HepG2 (cell line): ENCODE measurements at regions not wholly inside any gene's neighbourhood (a gene's known extent, or its start where the extent isn't known, plus 50 kb on each side); places are given as distances from the start of the nearest gene placed in this dataset.

Experiments
- ATAC-seq: fragments of 200-7000 bp; cut with Tn5 transposase; 3 replicates; pipeline ENCODE4 v1.9.1; 2020; ENCODE audit warnings: mild to moderate bottlenecking, moderate library complexity
- BruUV-seq: library from RNA; stranded (reverse); fragments of 400-500 nt; replicated peaks from 2 replicates; lab custom pipeline; 2021; lab: Mats Ljungman, UMichigan
- CTCF ChIA-PET: fragments of 300-600 bp; formaldehyde crosslinking; extraction: SDS; loops from one replicate; lab custom pipeline; 2021; ENCODE audit warnings: low total read pairs, inconsistent platforms, low intra/inter-chr PET ratio; lab: Yijun Ruan, JAX
- POLR2A ChIA-PET: fragments of 350-600 bp; sonication (Branson Sonifier 250); formaldehyde crosslinking; loops from one replicate; lab custom pipeline; 2020; ENCODE audit warnings: antibody characterized with exemption, inconsistent platforms; lab: Yijun Ruan, JAX
- DNase-seq: peaks from one replicate; pipeline ENCODE4 v3.0.0-alpha.2; 2015; ENCODE audit warnings: low spot score
- FAIRE-seq: peaks from 3 replicates; lab custom pipeline; 2011; peaks lifted over from hg19 to GRCh38; lab: Jason Lieb, UNC
- H2AFZ ChIP-seq: one replicate; pipeline ENCODE4 v1.6.1; 2011; ENCODE audit warnings: low read length, inconsistent platforms
- H3K27ac ChIP-seq: fragments of 300-600 bp; 3 replicates; pipeline ENCODE4 v1.8.0; 2011; ENCODE audit warnings: mixed run types, mild to moderate bottlenecking, mixed read lengths, low read length, inconsistent platforms; ENCODE audit not compliant: insufficient read depth; ENCODE audit errors: extremely low read length
- H3K27me3 ChIP-seq, 2 experiments: fragments of 200-600 bp in 1 of 2; 2 replicates in 1 of 2; 3 replicates in 1 of 2; pipeline versions ENCODE4 v1.6.0 to v1.8.0; 2011; ENCODE audit warnings: low read length in 2 of 2, mild to moderate bottlenecking in 2 of 2, moderate library complexity in 2 of 2, inconsistent platforms in 1 of 2; ENCODE audit not compliant: insufficient read depth in 2 of 2, control insufficient read depth in 1 of 2
- H3K36me3 ChIP-seq, 2 experiments: fragments of 200-600 bp in 1 of 2; replicated peaks in 1 of 2; 2 replicates in 1 of 2; 3 replicates in 1 of 2; pipeline versions ENCODE4 v1.5.1 to v1.8.0; 2011; ENCODE audit warnings: low read length in 2 of 2, inconsistent platforms in 1 of 2; ENCODE audit not compliant: insufficient read depth in 2 of 2, control insufficient read depth in 1 of 2
- H3K4me1 ChIP-seq: 2 replicates; pipeline ENCODE4 v1.5.1; 2012; ENCODE audit warnings: low read length, inconsistent platforms; ENCODE audit not compliant: insufficient read depth
- H3K4me2 ChIP-seq: 2 replicates; pipeline ENCODE4 v1.6.0; 2011; ENCODE audit warnings: low read depth, low read length, inconsistent platforms
- H3K4me3 ChIP-seq, 3 experiments: fragments of 200-600 bp in 1 of 3; sonication (generic), shearing (Covaris generic) in 1 of 3; replicated peaks in 1 of 3; 2 replicates each; pipeline ENCODE4 v1.5.1; 2011 to 2016; ENCODE audit warnings: low read length in 3 of 3, inconsistent platforms in 2 of 3, low read depth in 2 of 3, mild to moderate bottlenecking in 2 of 3, control low read depth in 1 of 3, mixed read lengths in 1 of 3; ENCODE audit not compliant: insufficient read depth in 1 of 3
- H3K79me2 ChIP-seq: one replicate; pipeline ENCODE4 v1.6.1; 2011; ENCODE audit warnings: low read length, inconsistent platforms; ENCODE audit not compliant: insufficient read depth
- H3K9ac ChIP-seq: 2 replicates; pipeline ENCODE4 v1.6.0; 2011; ENCODE audit warnings: mild to moderate bottlenecking, low read depth, low read length, inconsistent platforms; ENCODE audit not compliant: insufficient read depth
- H3K9me3 ChIP-seq: 2 replicates; pipeline ENCODE4 v1.5.1; 2012; ENCODE audit warnings: mild to moderate bottlenecking, low read length
- H4K20me1 ChIP-seq: 2 replicates; pipeline ENCODE4 v1.6.0; 2011; ENCODE audit warnings: inconsistent platforms, mild to moderate bottlenecking, low read length, moderate library complexity; ENCODE audit not compliant: insufficient read depth
- HOXA9 ChIP-seq: sonication (generic); formaldehyde crosslinking; IDR thresholded peaks from 2 replicates; pipeline ENCODE4 v1.8.1; 2022; ENCODE audit warnings: missing genetic modification reagents, mild to moderate bottlenecking, moderate library complexity, borderline replicate concordance
- JUNB ChIP-seq: sonication (generic); formaldehyde crosslinking; IDR thresholded peaks from 2 replicates; pipeline ENCODE4 v1.8.0; 2022; ENCODE audit warnings: missing genetic modification reagents, mild to moderate bottlenecking, borderline replicate concordance
- THAP7 ChIP-seq: sonication (generic); formaldehyde crosslinking; IDR thresholded peaks from 2 replicates; pipeline ENCODE4 v1.8.1; 2023; ENCODE audit warnings: mild to moderate bottlenecking, missing genetic modification reagents
- TMF1 ChIP-seq: sonication (generic); formaldehyde crosslinking; IDR thresholded peaks from 2 replicates; pipeline ENCODE4 v1.8.1; 2022; ENCODE audit warnings: low read depth, missing genetic modification reagents
- ZNF24 ChIP-seq: fragments of 450-650 bp; IDR thresholded peaks from 2 replicates; pipeline ENCODE4 v1.6.1; 2017; ENCODE audit warnings: antibody characterized with exemption, mild to moderate bottlenecking
- ZNF550 ChIP-seq: sonication (generic); formaldehyde crosslinking; IDR thresholded peaks from 2 replicates; pipeline ENCODE4 v1.4.0; 2020; ENCODE audit warnings: mild to moderate bottlenecking, missing genetic modification reagents, borderline replicate concordance
- ZNF749 ChIP-seq: sonication (generic); formaldehyde crosslinking; IDR thresholded peaks from 2 replicates; pipeline ENCODE4 v1.8.0; 2022; ENCODE audit warnings: mild to moderate bottlenecking, missing genetic modification reagents, moderate library complexity, borderline replicate concordance
- ZNF841 ChIP-seq: sonication (generic); formaldehyde crosslinking; IDR thresholded peaks from 2 replicates; pipeline ENCODE4 v1.8.1; 2023; ENCODE audit warnings: missing genetic modification reagents, borderline replicate concordance
- ZNF883 ChIP-seq: sonication (generic); formaldehyde crosslinking; IDR thresholded peaks from 2 replicates; pipeline ENCODE4 v1.5.1; 2020; ENCODE audit warnings: mild to moderate bottlenecking, missing genetic modification reagents; ENCODE audit errors: not compliant biosample characterization
- WGBS: methylation state at CpG from one replicate; pipeline ENCODE4 v1.1.6; 2017; ENCODE audit warnings: low lambda C conversion rate; 5-methylcytosine and 5-hydroxymethylcytosine counted together
- in situ Hi-C: cut with HindIII; loops from 2 replicates; pipeline ENCODE4 v1.10.0; 2017; ENCODE audit warnings: low pct_unique_long_range_greater_than_20kb; ENCODE audit not compliant: extremely low pct_ligation_motif_present
- intact Hi-C: fragments of 100-400 bp; cut with micrococcal nuclease; formaldehyde crosslinking; loops from one replicate; pipeline ENCODE4 v1.10.0; 2022; ENCODE audit not compliant: unreplicated experiment
- TF ChIP-seq, protein P1 (sequence below): sonication (generic); formaldehyde crosslinking; IDR thresholded peaks from 2 replicates; pipeline ENCODE4 v1.5.0; 2020; ENCODE audit warnings: missing genetic modification reagents
- TF ChIP-seq, protein P2 (sequence below): sonication (generic); formaldehyde crosslinking; conservative IDR thresholded peaks from 2 replicates; pipeline ENCODE4 v1.8.0; 2022; ENCODE audit warnings: low read depth, missing genetic modification reagents
- TF ChIP-seq, protein P3 (sequence below): sonication (generic); formaldehyde crosslinking; IDR thresholded peaks from 2 replicates; pipeline ENCODE4 v1.5.0; 2020; ENCODE audit warnings: missing genetic modification reagents
- TF ChIP-seq, protein P4 (sequence below): sonication (generic); formaldehyde crosslinking; IDR thresholded peaks from 2 replicates; pipeline ENCODE4 v1.4.0; 2020; ENCODE audit warnings: missing genetic modification reagents, low read depth, mild to moderate bottlenecking, borderline replicate concordance
- TF ChIP-seq, protein P5 (sequence below): sonication (generic); formaldehyde crosslinking; IDR thresholded peaks from 2 replicates; pipeline ENCODE4 v1.5.1; 2020; ENCODE audit warnings: mild to moderate bottlenecking, moderate library complexity, missing genetic modification reagents

DNA sequence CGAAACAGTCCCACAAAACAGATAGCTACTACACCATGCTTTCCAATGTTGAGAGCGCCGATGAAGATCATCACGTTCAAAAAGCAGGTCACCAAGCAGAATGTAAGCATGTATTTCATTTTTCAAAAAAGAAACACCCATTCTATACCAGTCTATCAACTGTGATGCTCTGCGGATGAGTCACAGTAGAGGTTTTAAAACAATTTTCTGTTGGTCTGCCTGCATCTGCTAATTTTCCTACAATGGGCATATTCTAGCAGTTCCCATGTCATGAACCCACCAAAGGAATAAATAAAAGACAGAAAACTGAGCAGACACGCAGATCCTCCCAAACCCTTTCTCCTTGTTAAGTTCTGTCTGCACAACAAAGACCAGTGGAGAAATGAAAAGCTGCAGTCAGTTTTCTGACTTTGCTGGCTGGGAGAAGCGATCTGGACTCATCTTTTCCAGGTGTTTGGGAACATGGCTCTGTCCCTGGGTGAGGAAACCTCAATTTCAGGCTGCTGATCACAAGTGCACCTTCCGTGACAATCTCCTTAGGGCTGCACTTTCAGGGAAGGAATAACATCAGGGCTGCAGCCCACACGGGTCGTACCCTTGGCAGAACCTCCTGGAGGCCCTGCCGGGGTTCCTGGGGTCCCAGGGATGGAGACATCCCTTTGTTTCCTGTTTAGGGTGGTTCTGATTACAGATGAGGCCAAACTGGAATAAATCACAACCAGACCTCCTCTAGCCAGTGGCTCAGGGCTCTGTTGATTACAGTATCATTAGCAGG, 200.1 kb downstream of the BMP7 start (continued):
- TF ChIP-seq, protein P1, sequence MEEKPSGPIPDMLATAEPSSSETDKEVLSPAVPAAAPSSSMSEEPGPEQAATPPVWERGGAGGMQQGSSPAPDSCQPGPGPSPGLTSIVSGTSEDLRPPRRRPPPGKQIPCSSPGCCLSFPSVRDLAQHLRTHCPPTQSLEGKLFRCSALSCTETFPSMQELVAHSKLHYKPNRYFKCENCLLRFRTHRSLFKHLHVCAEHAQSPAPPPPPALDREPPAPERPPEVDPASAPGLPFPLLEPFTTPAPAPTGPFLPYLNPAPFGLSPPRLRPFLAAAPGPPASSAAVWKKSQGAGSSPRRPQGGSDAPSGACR (CRISPR knock-in tag): no peak
- no peak for TF ChIP-seq ZNF749
- TF ChIP-seq, protein P2, sequence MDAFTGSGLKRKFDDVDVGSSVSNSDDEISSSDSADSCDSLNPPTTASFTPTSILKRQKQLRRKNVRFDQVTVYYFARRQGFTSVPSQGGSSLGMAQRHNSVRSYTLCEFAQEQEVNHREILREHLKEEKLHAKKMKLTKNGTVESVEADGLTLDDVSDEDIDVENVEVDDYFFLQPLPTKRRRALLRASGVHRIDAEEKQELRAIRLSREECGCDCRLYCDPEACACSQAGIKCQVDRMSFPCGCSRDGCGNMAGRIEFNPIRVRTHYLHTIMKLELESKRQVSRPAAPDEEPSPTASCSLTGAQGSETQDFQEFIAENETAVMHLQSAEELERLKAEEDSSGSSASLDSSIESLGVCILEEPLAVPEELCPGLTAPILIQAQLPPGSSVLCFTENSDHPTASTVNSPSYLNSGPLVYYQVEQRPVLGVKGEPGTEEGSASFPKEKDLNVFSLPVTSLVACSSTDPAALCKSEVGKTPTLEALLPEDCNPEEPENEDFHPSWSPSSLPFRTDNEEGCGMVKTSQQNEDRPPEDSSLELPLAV (CRISPR knock-in tag): no peak
- TF ChIP-seq, all 625 proteins: peak for 0

DNA sequence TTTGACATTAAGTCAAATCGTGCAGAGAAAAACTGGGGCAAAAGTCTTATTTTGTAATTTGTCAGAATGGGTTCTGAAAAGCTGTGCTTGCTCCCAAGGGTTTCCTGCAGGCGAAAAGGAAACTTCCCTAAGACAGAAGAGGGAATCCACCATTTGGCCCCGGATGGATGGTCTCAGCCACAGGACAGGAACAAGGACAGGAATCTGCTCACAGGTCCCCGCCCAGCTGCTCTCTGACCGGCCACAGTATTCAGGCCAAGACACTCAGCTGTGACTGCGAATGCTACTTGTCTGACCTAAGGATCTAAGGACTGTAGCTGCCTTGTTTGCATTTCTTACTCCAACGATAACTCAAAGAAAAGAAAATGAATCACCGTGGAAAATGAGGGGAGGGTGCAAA, 197.0 kb downstream of the BMP7 start:
- intact Hi-C loops: no loop called here
- Histone ChIP-seq H4K20me1 (no peaks in the 10 kb centered on the region), H3K79me2 (no peaks in the 10 kb centered on the region), H3K27me3 (peaks cover 4 to 72% of the 10 kb centered on the region in 2 experiments; a peak in 3 of 5 replicates)
- TF ChIP-seq ZNF841 (CRISPR knock-in tag) (no peak), ZNF24 (no peak), THAP7 (CRISPR knock-in tag) (no peak), TMF1 (CRISPR knock-in tag) (no peak), ZNF883 (no peak), HOXA9 (CRISPR knock-in tag) (no peak), ZNF550 (CRISPR knock-in tag) (no peak), JUNB (CRISPR knock-in tag) (no peak)
- TF ChIP-seq, protein P3, sequence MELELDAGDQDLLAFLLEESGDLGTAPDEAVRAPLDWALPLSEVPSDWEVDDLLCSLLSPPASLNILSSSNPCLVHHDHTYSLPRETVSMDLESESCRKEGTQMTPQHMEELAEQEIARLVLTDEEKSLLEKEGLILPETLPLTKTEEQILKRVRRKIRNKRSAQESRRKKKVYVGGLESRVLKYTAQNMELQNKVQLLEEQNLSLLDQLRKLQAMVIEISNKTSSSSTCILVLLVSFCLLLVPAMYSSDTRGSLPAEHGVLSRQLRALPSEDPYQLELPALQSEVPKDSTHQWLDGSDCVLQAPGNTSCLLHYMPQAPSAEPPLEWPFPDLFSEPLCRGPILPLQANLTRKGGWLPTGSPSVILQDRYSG: no peak
- TF ChIP-seq, protein P4, sequence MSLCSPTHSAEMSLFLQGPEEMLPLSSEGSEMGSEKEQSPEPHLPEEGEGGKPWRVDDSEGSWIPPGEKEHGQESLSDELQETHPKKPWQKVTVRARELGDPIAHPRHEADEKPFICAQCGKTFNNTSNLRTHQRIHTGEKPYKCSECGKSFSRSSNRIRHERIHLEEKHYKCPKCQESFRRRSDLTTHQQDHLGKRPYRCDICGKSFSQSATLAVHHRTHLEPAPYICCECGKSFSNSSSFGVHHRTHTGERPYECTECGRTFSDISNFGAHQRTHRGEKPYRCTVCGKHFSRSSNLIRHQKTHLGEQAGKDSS (CRISPR knock-in tag): no peak
- TF ChIP-seq, protein P5, sequence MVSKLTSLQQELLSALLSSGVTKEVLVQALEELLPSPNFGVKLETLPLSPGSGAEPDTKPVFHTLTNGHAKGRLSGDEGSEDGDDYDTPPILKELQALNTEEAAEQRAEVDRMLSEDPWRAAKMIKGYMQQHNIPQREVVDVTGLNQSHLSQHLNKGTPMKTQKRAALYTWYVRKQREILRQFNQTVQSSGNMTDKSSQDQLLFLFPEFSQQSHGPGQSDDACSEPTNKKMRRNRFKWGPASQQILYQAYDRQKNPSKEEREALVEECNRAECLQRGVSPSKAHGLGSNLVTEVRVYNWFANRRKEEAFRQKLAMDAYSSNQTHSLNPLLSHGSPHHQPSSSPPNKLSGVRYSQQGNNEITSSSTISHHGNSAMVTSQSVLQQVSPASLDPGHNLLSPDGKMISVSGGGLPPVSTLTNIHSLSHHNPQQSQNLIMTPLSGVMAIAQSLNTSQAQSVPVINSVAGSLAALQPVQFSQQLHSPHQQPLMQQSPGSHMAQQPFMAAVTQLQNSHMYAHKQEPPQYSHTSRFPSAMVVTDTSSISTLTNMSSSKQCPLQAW (CRISPR knock-in tag): no peak
- TF ChIP-seq, all 625 proteins: peak for 0
- WGBS: 20% methylated on average over 8 of the region's 8 CpGs
- no peak overlapping the region for H3K4me3 ChIP-seq
- H3K9ac ChIP-seq: no peak overlapping the region
- no peak overlapping the region for H2AFZ ChIP-seq
- H3K9me3 ChIP-seq: no peaks in the 10 kb centered on the region
- in situ Hi-C loops: no loop called here
- ChIA-PET CTCF (no interaction called here), POLR2A (no interaction called here)
- no peak for FAIRE-seq
- H3K4me1 ChIP-seq: no peaks in the 10 kb centered on the region
- no TSS peak for BruUV-seq
- no peak for DNase-seq
- no peaks in the 10 kb centered on the region for H3K36me3 ChIP-seq
- ATAC-seq: no peak
- no peak overlapping the region for H3K27ac ChIP-seq
- H3K4me2 ChIP-seq: no peak overlapping the region
